OCI-LY1 (cell line): ENCODE measurements at regions not wholly inside any gene's neighbourhood (a gene's known extent, or its start where the extent isn't known, plus 50 kb on each side); places are given as distances from the start of the nearest gene placed in this dataset.

Source experiments
- H2AFZ ChIP-seq: fragments of 200-600 bp; sonication (generic), shearing (Covaris generic); 2 replicates; pipeline ENCODE4 v1.6.0; 2014; ENCODE audit warnings: antibody characterized with exemption, mild to moderate bottlenecking, low read length
- H3F3A ChIP-seq: fragments of 200-600 bp; sonication (generic), shearing (Covaris generic); 2 replicates; pipeline ENCODE4 v1.6.0; 2014; ENCODE audit warnings: mild to moderate bottlenecking, antibody characterized with exemption, low read length, moderate library complexity; ENCODE audit not compliant: insufficient read depth
- H3K27ac ChIP-seq: fragments of 200-600 bp; sonication (generic); 2 replicates; pipeline ENCODE4 v1.5.1; 2014; ENCODE audit warnings: low read length, mixed run types, mild to moderate bottlenecking, low read depth; ENCODE audit not compliant: poor library complexity, severe bottlenecking
- H3K27me3 ChIP-seq: fragments of 200-600 bp; sonication (generic); 2 replicates; pipeline ENCODE4 v1.6.0; 2014; ENCODE audit warnings: antibody characterized with exemption, mild to moderate bottlenecking, low read length, moderate library complexity; ENCODE audit not compliant: insufficient read depth
- H3K36me3 ChIP-seq: fragments of 200-600 bp; sonication (generic); 2 replicates; pipeline ENCODE4 v1.6.1; 2014; ENCODE audit warnings: mild to moderate bottlenecking, antibody characterized with exemption, low read length, moderate library complexity, mixed read lengths; ENCODE audit not compliant: insufficient read depth
- H3K4me1 ChIP-seq: fragments of 200-600 bp; sonication (generic); 2 replicates; pipeline ENCODE4 v1.5.1; 2014; ENCODE audit warnings: mild to moderate bottlenecking, low read length, moderate library complexity; ENCODE audit not compliant: insufficient read depth, severe bottlenecking
- H3K4me2 ChIP-seq: fragments of 200-600 bp; sonication (generic), shearing (Covaris generic); 2 replicates; pipeline ENCODE4 v1.6.1; 2014; ENCODE audit warnings: low read length
- H3K4me3 ChIP-seq: fragments of 200-600 bp; sonication (generic); 2 replicates; pipeline ENCODE4 v1.5.1; 2014; ENCODE audit warnings: low read length, low read depth, mild to moderate bottlenecking, mixed read lengths; ENCODE audit not compliant: poor library complexity, severe bottlenecking
- H3K79me2 ChIP-seq: fragments of 200-600 bp; shearing (Covaris generic); 2 replicates; pipeline ENCODE4 v1.6.1; 2016; ENCODE audit warnings: mixed run types, low read length, mixed read lengths; ENCODE audit not compliant: insufficient read depth
- H3K9ac ChIP-seq: fragments of 200-600 bp; sonication (generic), shearing (Covaris generic); 2 replicates; pipeline ENCODE4 v1.6.1; 2014; ENCODE audit warnings: mild to moderate bottlenecking, low read length, mixed read lengths
- H3K9me2 ChIP-seq: fragments of 200-600 bp; sonication (generic), shearing (Covaris generic); 2 replicates; pipeline ENCODE4 v1.6.1; 2014; ENCODE audit warnings: low read depth, mild to moderate bottlenecking, low read length, mixed read lengths
- H3K9me3 ChIP-seq: fragments of 200-600 bp; shearing (Covaris generic); 2 replicates; pipeline ENCODE4 v1.6.1; 2014; ENCODE audit warnings: low read length, mixed read lengths
- H4K20me1 ChIP-seq: fragments of 200-600 bp; sonication (generic), shearing (Covaris generic); 2 replicates; pipeline ENCODE4 v1.6.0; 2016; ENCODE audit warnings: mild to moderate bottlenecking, low read length; ENCODE audit not compliant: insufficient read depth
- CTCF ChIP-seq: fragments of 200-600 bp; sonication (generic), shearing (Covaris generic); IDR thresholded peaks from 2 replicates; pipeline ENCODE4 v1.5.1; 2017; ENCODE audit warnings: mild to moderate bottlenecking, antibody characterized with exemption, low read length, moderate library complexity, mixed read lengths
- EZH2 ChIP-seq: fragments of 200-600 bp; sonication (generic), shearing (Covaris generic); IDR thresholded peaks from 2 replicates; pipeline ENCODE4 v1.8.0; 2017; ENCODE audit warnings: borderline replicate concordance, mixed run types, mild to moderate bottlenecking, antibody characterized with exemption, low read length, moderate library complexity, mixed read lengths

GRCh38 chr3:103919327-103919726 is 1447.4 kb upstream of the ALCAM start:
- H4K20me1 ChIP-seq = no peaks in the 10 kb centered on the region
- no peaks in the 10 kb centered on the region for H3K36me3 ChIP-seq
- H3K4me3 ChIP-seq = no peak overlapping the region
- no peaks in the 10 kb centered on the region for H3K79me2 ChIP-seq
- no peak overlapping the region for H2AFZ ChIP-seq
- no peaks in the 10 kb centered on the region for H3F3A ChIP-seq
- TF ChIP-seq CTCF (no peak), EZH2 (no peak)
- H3K27ac ChIP-seq = no peak overlapping the region
- no peaks in the 10 kb centered on the region for H3K9me2 ChIP-seq
- H3K9ac ChIP-seq = no peak overlapping the region
- H3K9me3 ChIP-seq = no peaks in the 10 kb centered on the region
- no peaks in the 10 kb centered on the region for H3K4me1 ChIP-seq
- no peak overlapping the region for H3K4me2 ChIP-seq
- H3K27me3 ChIP-seq = no peaks in the 10 kb centered on the region

- H3K4me1 ChIP-seq = no peaks in the 10 kb centered on the region
- H3K27ac ChIP-seq = no peak overlapping the region
- H3F3A ChIP-seq = no peaks in the 10 kb centered on the region
- no peaks in the 10 kb centered on the region for H3K36me3 ChIP-seq
- TF ChIP-seq EZH2 (no peak), CTCF (no peak)
- no peaks in the 10 kb centered on the region for H3K27me3 ChIP-seq
- H3K9ac ChIP-seq = no peak overlapping the region
- no peaks in the 10 kb centered on the region for H3K79me2 ChIP-seq
- H2AFZ ChIP-seq = no peak overlapping the region
- H3K4me3 ChIP-seq = no peak overlapping the region
- H3K9me3 ChIP-seq = no peaks in the 10 kb centered on the region
- H4K20me1 ChIP-seq = no peaks in the 10 kb centered on the region
- no peaks in the 10 kb centered on the region for H3K9me2 ChIP-seq
- no peak overlapping the region for H3K4me2 ChIP-seq
Measured at GRCh38 chr3:103923907-103924306, 1442.8 kb upstream of the ALCAM start.

GRCh38 chr3:103924544-103924943 is 1442.2 kb upstream of the ALCAM start:
- no peaks in the 10 kb centered on the region for H3K36me3 ChIP-seq

More at GRCh38 chr3:103924544-103924943, 1442.2 kb upstream of the ALCAM start:
- H3K27me3 ChIP-seq = no peaks in the 10 kb centered on the region
- no peaks in the 10 kb centered on the region for H3K9me3 ChIP-seq
- no peak overlapping the region for H3K27ac ChIP-seq
- H3K79me2 ChIP-seq = no peaks in the 10 kb centered on the region
- no peak overlapping the region for H3K9ac ChIP-seq
- no peak overlapping the region for H3K4me3 ChIP-seq
- H3F3A ChIP-seq = no peaks in the 10 kb centered on the region
- H3K4me2 ChIP-seq = no peak overlapping the region
- no peaks in the 10 kb centered on the region for H3K4me1 ChIP-seq
- H4K20me1 ChIP-seq = no peaks in the 10 kb centered on the region
- H3K9me2 ChIP-seq = no peaks in the 10 kb centered on the region
- H2AFZ ChIP-seq = no peak overlapping the region
- TF ChIP-seq EZH2 (no peak), CTCF (no peak)
